Ishikawa (cell line): ENCODE measurements at regions not wholly inside any gene's neighbourhood (a gene's known extent, or its start where the extent isn't known, plus 50 kb on each side); places are given as distances from the start of the nearest gene placed in this dataset.

Experiments used
- RAD21 ChIP-seq: IDR thresholded peaks from 2 replicates; pipeline ENCODE4 v1.6.1; 2012; ENCODE audit warnings: low read depth
- REST ChIP-seq: IDR thresholded peaks from 2 replicates; pipeline ENCODE4 v1.6.1; 2012; ENCODE audit warnings: low read depth, mild to moderate bottlenecking

- TF ChIP-seq RAD21 (no peak), REST (no peak)
These were observed 128.3 kb upstream of the PDE10A start for GRCh38 chr6:165791306-165791705.
